ENCODE measurements at regions not wholly inside any gene's neighbourhood (a gene's known extent, or its start where the extent isn't known, plus 50 kb on each side); places are given as distances from the start of the nearest gene placed in this dataset.

- DNase-seq (ENCODE audit: low read depth, low spot score), result no peak
Observed at GRCh38 chr10:128709686-128710085, 583.5 kb upstream of the MKI67 start.

DNA sequence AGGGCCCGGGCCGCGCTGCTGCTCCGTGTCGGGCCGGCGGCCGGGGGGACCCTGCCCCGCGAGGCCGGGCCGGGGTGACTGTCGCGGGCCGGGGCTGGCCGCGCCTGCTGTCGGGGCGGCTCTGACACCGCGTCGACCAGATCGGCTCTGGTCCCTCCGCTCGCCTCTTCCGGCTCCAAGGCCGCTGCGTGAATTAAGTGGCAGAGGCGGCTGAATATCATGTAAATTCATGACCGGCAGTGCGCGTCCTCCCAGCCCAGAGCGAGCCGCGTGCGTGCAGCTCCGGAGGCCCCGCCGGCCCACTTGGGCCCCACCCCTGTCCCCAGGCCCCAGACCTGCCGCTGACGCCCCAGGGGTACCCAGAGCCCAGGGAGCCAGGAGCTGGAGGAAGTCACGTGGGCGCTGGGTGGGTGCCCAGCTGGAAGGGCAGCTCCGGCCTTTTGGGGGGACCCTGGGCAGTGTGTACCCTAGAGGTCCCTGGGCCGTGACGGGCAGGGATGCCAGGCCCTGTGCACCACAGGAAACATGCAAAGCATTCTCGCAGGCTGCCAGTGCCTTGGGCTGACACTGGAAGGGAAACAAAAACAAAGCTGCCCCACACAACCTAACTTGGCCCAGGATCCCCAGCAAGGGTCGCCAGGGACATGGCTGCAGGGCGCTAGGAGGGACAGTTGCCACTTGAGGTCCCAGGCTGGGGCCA, 584.0 kb upstream of the MKI67 start:
- no peak for DNase-seq (ENCODE audit: low read depth, low spot score)

- no peak for DNase-seq (ENCODE audit: low read depth, low spot score)
Observed at GRCh38 chr10:128710798-128711183, 584.6 kb upstream of the MKI67 start.

GRCh38 chr10:128711806-128712205, 585.6 kb upstream of the MKI67 start:
- no peak for DNase-seq (ENCODE audit: low read depth, low spot score)

- no peak for DNase-seq (ENCODE audit: low read depth, low spot score)
Observed at GRCh38 chr10:128712661-128713400, 586.6 kb upstream of the MKI67 start.

- no peak for DNase-seq (ENCODE audit: low read depth, low spot score)
Observed at GRCh38 chr10:128713471-128713870, 587.2 kb upstream of the MKI67 start.

GRCh38 chr10:128713874-128714570, 587.8 kb upstream of the MKI67 start:
- DNase-seq (ENCODE audit: low read depth, low spot score), result no peak

DNA sequence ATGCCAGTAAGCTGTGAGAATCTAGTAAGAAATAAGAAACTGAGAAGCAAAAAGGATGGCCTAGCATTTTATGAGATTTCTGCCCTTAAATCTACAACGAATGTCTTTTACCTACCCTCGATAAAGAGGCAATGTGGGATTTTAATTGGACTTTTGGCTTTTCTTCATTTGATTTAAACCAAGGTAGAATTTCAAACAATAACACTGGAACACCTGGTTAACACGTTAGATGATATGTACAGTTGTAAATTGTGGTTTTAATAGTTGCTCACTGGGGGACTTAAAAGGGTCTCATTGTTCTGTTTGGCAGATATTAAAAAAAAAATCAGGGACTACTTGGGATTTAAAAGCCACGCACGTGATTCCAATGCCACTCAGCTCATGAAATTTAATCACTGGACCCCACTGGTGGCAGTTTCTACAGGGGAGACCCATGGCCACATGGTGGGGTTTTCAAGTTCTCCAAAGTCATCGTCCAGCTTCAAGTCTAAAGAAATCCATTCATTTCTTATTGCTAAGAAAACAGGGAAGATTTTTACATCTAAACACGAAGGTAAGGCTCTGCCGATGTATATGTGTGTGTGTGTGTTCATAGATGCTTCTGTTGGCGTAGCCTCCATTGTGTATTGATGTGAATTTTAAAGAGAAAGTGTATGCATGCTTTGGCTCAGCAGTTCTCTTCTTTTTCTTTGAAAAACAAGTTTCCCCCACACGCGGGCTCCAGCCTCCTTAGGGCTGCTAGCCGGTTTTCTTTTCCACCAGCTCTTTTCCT, 588.6 kb upstream of the MKI67 start:
- DNase-seq (ENCODE audit: low read depth, low spot score), result no peak

DNA sequence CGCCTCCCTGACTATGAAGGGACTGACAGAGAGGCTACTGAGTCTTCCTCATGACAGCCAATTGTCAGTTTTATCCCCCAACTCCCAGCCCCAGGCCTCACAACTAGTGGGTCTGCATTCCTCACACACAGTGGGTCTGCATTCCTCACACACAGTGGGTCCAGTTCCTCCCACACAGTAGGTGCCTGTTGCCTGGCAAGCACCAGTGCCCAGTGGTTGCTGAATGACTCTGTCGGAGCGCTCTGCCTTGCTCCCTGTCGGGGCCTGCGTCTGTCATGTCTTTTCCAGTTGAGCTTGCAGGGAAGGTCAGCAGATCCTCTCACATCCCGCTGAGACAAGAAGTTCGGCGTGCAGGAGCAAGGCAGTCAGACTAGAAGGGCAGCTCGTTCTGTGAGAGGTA, 590.0 kb upstream of the MKI67 start:
- no peak for DNase-seq (ENCODE audit: low read depth, low spot score)

DNA sequence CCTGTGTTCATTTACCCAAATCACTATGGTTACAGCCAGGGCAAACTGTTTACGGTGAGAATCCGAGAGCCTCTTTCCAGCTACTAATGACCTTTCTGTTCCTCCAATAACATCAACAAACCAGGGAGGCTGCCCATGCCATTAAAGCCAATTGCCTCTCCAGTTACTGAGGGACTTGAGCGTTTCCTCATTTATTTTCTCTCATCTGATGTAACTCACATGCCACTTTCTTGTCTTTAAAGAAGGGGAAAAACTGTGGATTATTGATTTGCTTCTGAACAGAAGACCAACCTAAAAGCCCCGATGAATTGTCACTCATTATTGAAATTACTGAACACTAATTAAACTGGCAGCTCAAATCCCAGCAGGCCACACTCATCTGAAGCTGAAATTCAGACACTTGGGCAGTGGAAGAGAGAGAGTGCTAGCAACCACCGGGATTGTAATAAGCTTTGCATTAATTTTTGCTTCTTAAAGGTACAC, 595.8 kb upstream of the MKI67 start:
- DNase-seq (ENCODE audit: low read depth, low spot score), result no peak

DNA sequence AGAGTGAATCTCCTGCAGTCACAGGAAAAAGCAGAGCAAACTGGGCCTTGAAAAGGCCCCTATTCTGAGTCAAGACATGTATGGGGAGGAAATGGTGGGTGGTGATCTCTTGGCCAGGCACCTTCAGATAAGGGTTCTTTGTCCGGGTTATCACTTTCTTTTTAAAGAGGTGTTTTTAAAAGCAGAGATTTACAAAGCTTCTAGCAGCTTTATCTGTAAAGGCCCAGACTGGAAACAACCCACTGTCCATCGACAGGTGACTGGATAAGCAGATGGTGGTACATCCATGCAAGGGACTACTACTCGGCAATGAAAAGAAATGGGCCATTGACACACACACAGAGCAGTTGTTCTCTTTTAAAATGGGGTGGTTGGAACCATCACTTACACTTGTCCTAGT, 596.7 kb upstream of the MKI67 start:
- DNase-seq (ENCODE audit: low read depth, low spot score), result no peak

- no peak for DNase-seq (ENCODE audit: low read depth, low spot score)
Observed at GRCh38 chr10:128723631-128724205, 597.5 kb upstream of the MKI67 start.

DNA sequence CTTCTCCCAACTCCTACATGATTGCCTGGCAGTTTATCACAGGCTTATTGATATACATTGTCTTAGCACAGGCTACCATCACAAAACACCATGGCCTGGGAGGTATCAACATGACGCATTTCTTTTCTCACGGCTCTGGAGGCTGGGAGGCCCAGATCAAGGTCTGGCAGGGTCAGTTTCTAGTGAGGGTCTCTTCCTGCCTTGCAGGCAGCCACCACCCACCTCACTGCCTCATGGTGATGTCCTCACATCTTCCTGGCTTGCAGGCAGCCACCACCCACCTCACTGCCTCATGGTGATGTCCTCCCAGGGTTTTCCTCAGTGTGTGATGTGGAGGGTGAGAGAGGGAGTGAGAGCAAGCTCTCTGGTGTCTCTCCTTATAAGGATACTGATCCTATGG, 599.3 kb upstream of the MKI67 start:
- no peak for DNase-seq (ENCODE audit: low read depth, low spot score)

- no peak for DNase-seq (ENCODE audit: low read depth, low spot score)
Observed at GRCh38 chr10:128727114-128727513, 600.9 kb upstream of the MKI67 start.

GRCh38 chr10:128729910-128730420, 603.7 kb upstream of the MKI67 start:
- DNase-seq (ENCODE audit: low read depth, low spot score), result no peak

DNA sequence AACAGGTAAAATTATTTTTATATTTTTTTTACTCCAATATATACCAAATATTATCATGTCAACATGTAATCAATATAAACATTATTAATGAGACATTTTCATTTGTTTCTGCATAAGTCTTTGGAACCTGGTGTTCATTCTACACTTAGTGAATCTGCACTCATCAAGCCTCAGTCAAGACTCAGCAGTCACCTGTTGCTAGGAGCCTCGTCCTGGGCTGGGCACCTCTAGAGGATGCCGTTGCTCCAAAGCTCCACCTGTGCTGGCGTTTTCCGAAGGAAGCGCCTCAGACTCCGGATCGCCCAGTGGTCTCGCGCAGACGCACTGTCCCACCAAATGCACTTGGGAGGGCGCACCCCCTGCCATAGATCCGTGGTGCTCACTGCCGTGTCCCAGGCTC, 604.7 kb upstream of the MKI67 start:
- no peak for DNase-seq (ENCODE audit: low read depth, low spot score)

- no peak for DNase-seq (ENCODE audit: low read depth, low spot score)
Observed at GRCh38 chr10:128734161-128734560, 607.9 kb upstream of the MKI67 start.

GRCh38 chr10:128734734-128735133, 608.5 kb upstream of the MKI67 start:
- DNase-seq (ENCODE audit: low read depth, low spot score), result no peak

DNA sequence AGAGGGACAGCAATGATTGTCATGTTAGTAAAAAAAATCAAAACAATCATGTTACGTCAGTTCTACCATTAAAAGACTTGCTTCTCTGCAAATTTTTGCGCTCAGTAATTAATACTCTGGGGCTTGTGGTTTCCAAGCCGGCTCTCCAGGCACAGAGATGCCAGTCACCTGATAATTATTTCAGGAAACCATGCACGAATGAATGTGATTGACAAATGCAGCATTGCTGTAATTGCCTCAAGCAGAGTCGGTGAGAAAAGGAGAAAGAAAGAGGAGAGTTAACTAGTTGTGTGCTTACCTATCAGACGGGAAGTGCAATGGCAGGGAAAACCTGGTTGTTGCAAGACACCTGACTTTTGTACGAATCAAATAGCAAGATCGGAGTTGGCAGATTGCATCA, 609.8 kb upstream of the MKI67 start:
- DNase-seq (ENCODE audit: low read depth, low spot score), result no peak

DNA sequence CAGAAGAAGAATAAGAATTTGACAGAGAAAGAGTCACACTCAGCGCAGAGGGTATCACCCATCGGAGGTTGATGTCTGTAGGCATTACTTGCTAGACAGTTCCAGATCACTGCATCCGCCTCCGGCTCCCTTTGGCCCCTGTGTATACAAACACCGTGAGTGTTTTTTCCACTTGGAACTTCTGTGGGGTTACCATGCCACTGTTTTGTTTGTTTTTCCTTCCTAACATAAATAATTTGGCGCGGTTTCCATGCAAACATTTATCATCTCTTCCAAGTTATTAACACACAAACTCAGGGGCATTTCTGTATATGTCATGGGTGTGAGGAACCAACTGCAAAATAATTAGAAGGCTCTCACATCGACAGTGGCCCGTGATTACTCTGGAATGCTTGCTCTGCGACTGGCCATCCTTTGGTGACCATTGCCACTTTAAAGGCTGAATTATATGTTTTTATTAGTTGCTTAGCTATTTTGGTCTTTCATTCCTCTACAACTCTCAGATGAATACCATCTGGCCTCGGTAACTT, 612.2 kb upstream of the MKI67 start:
- no peak for DNase-seq (ENCODE audit: low read depth, low spot score)

- no peak for DNase-seq (ENCODE audit: low read depth, low spot score)
Observed at GRCh38 chr10:128739930-128740329, 613.7 kb upstream of the MKI67 start.
